Mesodermal cell (in vitro differentiated cells): ENCODE measurements at regions not wholly inside any gene's neighbourhood (a gene's known extent, or its start where the extent isn't known, plus 50 kb on each side); places are given as distances from the start of the nearest gene placed in this dataset.

Experiments used
- H3K27ac ChIP-seq: 2 replicates; pipeline ENCODE4 v1.7.0; 2013; ENCODE audit warnings: mild to moderate bottlenecking, low read depth, low read length, moderate library complexity; ENCODE audit not compliant: severe bottlenecking
- H3K36me3 ChIP-seq: 2 replicates; pipeline ENCODE4 v1.7.1; 2013; ENCODE audit warnings: mild to moderate bottlenecking, low read length, moderate library complexity; ENCODE audit not compliant: control insufficient read depth, insufficient read depth
- H3K4me1 ChIP-seq: one replicate; pipeline ENCODE4 v1.7.1; 2013; ENCODE audit warnings: mild to moderate bottlenecking, low read length; ENCODE audit not compliant: insufficient read depth, control insufficient read depth, poor library complexity, severe bottlenecking
- H3K4me3 ChIP-seq: 2 replicates; pipeline ENCODE4 v1.7.0; 2013; ENCODE audit warnings: low read length, control low read depth, mild to moderate bottlenecking; ENCODE audit not compliant: insufficient read depth, poor library complexity, severe bottlenecking; ENCODE audit errors: extremely low read depth
- H3K9me3 ChIP-seq: 2 replicates; pipeline ENCODE4 v1.7.1; 2013; ENCODE audit warnings: mild to moderate bottlenecking, low read length, moderate library complexity; ENCODE audit not compliant: control insufficient read depth
- WGBS, 2 experiments: methylation state at CpG; one replicate each; pipeline ENCODE4 v1.1.5; 2013; ENCODE audit warnings: missing lambda C conversion rate in 2 of 2; ENCODE audit not compliant: insufficient coverage in 2 of 2; 5-methylcytosine and 5-hydroxymethylcytosine counted together

DNA sequence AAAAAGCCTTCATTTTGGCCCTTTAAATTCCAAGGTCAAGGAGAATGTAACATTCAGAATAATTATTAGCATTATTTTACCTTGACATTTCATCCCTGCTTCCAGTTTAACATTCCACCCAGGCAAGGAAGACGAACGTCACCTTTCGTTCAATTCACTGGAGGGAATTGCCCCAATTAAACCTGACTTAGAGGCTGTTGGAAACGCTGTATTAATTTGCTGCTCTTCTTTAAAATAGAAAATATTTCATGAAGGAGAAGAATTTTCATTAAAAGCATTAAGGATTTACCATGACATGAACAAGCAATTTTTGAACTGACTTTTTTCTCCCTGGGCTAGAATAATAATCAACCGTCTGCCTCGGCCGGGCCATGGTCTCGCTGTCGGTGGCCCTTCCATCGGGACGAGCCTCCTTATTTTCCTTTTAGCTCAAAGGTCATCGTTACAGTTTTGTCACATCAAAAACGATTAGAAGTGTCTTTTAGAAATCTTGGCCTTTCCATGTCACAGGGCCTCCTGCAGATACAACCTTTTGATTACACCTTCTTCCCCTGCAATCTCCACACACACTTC is 282.9 kb upstream of the SOX4 start:
- Histone ChIP-seq H3K27ac (no peak overlapping the region), H3K36me3 (no peaks in the 10 kb centered on the region), H3K4me1 (no peaks in the 10 kb centered on the region), H3K4me3 (no peak overlapping the region), H3K9me3 (no peaks in the 10 kb centered on the region)
- 93 to 94% methylated on average over 9 to 12 of the region's 13 CpGs for WGBS, 2 experiments

DNA sequence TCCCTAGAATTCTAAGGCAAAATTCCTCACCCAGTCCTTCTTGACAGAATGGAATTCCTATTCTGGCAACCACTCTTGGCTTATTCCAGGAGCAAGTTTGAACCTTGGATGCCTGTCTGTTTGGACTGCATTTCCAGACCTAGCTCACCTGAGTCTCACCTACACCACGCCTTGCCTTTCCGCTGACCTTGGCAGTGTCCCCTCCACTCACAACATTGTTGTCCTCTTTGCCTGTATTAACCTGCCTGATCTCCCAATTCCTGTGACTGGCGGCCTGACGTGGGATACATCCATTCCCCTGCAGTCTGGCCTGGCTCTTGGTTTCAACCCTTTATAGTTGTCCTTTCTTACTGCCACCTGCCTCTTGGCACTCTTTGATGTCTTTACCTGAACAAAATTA is 281.4 kb upstream of the SOX4 start:
- whole genome bisulfite sequencing, 2 experiments: 93 to 94% methylated on average over 4 of the region's 4 CpGs
- H3K36me3 ChIP-seq: no peaks in the 10 kb centered on the region
- no peak overlapping the region for H3K27ac ChIP-seq
- H3K4me1 ChIP-seq: no peaks in the 10 kb centered on the region
- H3K4me3 ChIP-seq: no peak overlapping the region
- H3K9me3 ChIP-seq: no peaks in the 10 kb centered on the region

DNA sequence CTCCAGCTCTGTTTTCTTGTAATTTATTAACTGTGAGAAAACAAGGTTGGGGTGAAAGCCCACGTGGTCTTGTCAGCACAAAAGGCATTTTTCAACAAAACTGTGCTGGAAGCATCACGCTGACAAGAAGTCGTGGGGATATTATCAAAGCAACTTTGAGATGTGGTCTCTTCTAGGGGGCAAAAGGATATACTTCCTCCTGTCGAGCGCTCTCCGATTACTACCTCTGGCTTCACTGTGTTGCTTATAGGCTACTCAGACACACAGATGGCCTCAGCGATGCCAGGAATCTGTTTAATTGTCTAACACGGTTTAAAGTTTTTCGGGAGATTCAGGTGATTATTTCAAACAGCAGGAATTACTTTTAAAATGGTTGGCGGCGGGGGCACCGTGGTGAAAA is 275.9 kb upstream of the SOX4 start:
- H3K9me3 ChIP-seq: no peaks in the 10 kb centered on the region
- no peaks in the 10 kb centered on the region for H3K36me3 ChIP-seq
- H3K27ac ChIP-seq: no peak overlapping the region
- no peak overlapping the region for H3K4me3 ChIP-seq
- 91 to 96% methylated on average over 11 to 12 of the region's 12 CpGs for WGBS, 2 experiments
- H3K4me1 ChIP-seq: no peaks in the 10 kb centered on the region

- H3K9me3 ChIP-seq: no peaks in the 10 kb centered on the region
- WGBS, 2 experiments: 76 to 87% methylated on average over 5 to 6 of the region's 6 CpGs
Observed at GRCh38 chr6:21321076-21321475, 272.5 kb upstream of the SOX4 start.

DNA sequence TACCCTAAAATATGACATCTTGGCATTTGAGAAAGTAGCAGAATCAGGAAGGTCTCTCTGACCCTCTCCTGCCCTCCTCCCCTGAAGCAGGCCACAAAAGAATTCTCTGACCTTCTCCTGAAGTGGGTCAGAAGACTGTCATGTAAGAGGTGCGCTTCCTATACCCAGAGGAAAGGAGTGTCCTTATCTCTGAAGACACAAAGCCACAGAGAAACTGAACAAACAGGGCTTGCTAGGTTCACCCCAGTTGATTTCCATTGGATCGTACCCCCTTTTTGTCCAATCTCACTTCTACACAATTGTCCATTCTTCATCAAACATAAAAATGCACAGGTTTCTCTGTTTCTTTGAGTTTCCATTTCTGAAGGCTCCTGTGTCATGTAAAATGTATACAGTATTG is 272.0 kb upstream of the SOX4 start:
- H3K4me3 ChIP-seq: no peak overlapping the region
- 93 to 100% methylated on average over 1 to 2 of the region's 2 CpGs for WGBS, 2 experiments
- H3K36me3 ChIP-seq: no peaks in the 10 kb centered on the region
- no peaks in the 10 kb centered on the region for H3K9me3 ChIP-seq
- H3K27ac ChIP-seq: no peak overlapping the region
- H3K4me1 ChIP-seq: no peaks in the 10 kb centered on the region

More at GRCh38 chr6:21321076-21321475, 272.5 kb upstream of the SOX4 start:
- Histone ChIP-seq H3K36me3 (no peaks in the 10 kb centered on the region), H3K27ac (no peak overlapping the region), H3K4me1 (no peaks in the 10 kb centered on the region), H3K4me3 (no peak overlapping the region)

- no peaks in the 10 kb centered on the region for H3K9me3 ChIP-seq
- no peak overlapping the region for H3K27ac ChIP-seq
- WGBS, 2 experiments: 97 to 98% methylated on average over 11 to 12 of the region's 14 CpGs
- no peak overlapping the region for H3K4me3 ChIP-seq
- no peaks in the 10 kb centered on the region for H3K4me1 ChIP-seq
- H3K36me3 ChIP-seq: no peaks in the 10 kb centered on the region
Observed at GRCh38 chr6:21323577-21323976, 270.0 kb upstream of the SOX4 start.

- no peaks in the 10 kb centered on the region for H3K9me3 ChIP-seq
- H3K27ac ChIP-seq: no peak overlapping the region
- 94 to 100% methylated on average over 1 to 3 of the region's 6 CpGs for WGBS, 2 experiments
- H3K4me1 ChIP-seq: no peaks in the 10 kb centered on the region
- H3K4me3 ChIP-seq: no peak overlapping the region
- no peaks in the 10 kb centered on the region for H3K36me3 ChIP-seq
Observed at GRCh38 chr6:21325201-21325856, 268.2 kb upstream of the SOX4 start.

- Histone ChIP-seq H3K9me3 (no peaks in the 10 kb centered on the region), H3K4me1 (no peaks in the 10 kb centered on the region), H3K4me3 (no peak overlapping the region), H3K36me3 (no peaks in the 10 kb centered on the region), H3K27ac (no peak overlapping the region)
- WGBS, 2 experiments: 40 to 60% methylated on average over 1 of the region's 9 CpGs
Observed at GRCh38 chr6:21327326-21328112, 266.0 kb upstream of the SOX4 start.

DNA sequence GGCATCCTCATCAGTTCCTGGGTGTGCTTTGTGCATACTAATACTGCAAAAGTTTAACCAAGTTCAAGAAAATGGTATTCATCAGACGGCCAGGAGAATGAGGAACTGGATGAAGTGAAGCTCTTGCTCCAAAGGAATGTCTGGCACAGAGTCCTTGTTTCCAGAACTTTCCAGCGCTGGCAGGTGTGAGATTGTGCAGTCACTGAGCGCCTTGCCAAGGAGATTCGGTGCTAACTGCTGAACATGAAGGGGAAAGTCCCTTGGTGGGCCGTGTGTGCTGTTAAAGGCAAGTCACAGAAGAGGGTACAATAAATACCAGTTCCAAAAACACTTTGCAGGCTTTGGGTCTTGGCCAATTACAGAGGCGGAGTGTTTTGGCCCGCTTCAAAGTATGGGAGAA is 262.3 kb upstream of the SOX4 start:
- 75 to 77% methylated on average over 4 to 7 of the region's 7 CpGs for WGBS, 2 experiments
- Histone ChIP-seq H3K4me3 (no peak overlapping the region), H3K27ac (no peak overlapping the region)

DNA sequence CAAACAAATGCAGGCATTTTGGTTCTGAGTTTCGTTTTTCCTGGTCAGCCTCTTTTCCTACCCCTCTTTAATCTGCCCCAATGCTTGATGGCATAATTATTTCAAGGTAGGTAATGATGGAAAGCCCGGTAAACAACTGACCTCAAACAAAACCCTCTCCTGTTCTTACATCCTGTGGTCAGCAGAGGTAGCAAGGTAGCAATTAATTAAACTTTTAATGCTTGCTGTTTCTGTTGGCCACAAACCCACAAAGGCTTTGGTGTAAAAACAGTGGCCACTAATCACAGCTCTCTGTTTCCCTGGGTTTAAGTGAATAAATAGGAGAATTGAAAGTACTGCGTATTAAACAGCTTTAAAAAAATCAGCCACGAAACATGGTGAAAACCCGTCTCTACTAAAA is 261.5 kb upstream of the SOX4 start:
- no peaks in the 10 kb centered on the region for H3K36me3 ChIP-seq
- no peak overlapping the region for H3K4me3 ChIP-seq
- H3K9me3 ChIP-seq: no peaks in the 10 kb centered on the region
- H3K27ac ChIP-seq: no peak overlapping the region
- H3K4me1 ChIP-seq: no peaks in the 10 kb centered on the region
- 83 to 93% methylated on average over 1 to 3 of the region's 5 CpGs for WGBS, 2 experiments

More for the DNA sequence above, 262.3 kb upstream of the SOX4 start:
- Histone ChIP-seq H3K36me3 (no peaks in the 10 kb centered on the region), H3K9me3 (no peaks in the 10 kb centered on the region), H3K4me1 (no peaks in the 10 kb centered on the region)

- H3K4me3 ChIP-seq: no peak overlapping the region
- 93 to 98% methylated on average over 4 to 7 of the region's 8 CpGs for WGBS, 2 experiments
- H3K4me1 ChIP-seq: no peaks in the 10 kb centered on the region
- no peaks in the 10 kb centered on the region for H3K36me3 ChIP-seq
- no peaks in the 10 kb centered on the region for H3K9me3 ChIP-seq
- H3K27ac ChIP-seq: no peak overlapping the region
Observed at GRCh38 chr6:21332660-21333059, 260.9 kb upstream of the SOX4 start.
